NCI-H82 (cell line): ENCODE measurements at regions not wholly inside any gene's neighbourhood (a gene's known extent, or its start where the extent isn't known, plus 50 kb on each side); places are given as distances from the start of the nearest gene placed in this dataset.

ENCODE experiments used
- DNase-seq: peaks from one replicate; lab custom pipeline; 2025; lab: John Stamatoyannopoulos, UW

GRCh38 chr11:29959488-29959887 is 57.3 kb downstream of the KCNA4 start:
- no peak for DNase-seq

DNA sequence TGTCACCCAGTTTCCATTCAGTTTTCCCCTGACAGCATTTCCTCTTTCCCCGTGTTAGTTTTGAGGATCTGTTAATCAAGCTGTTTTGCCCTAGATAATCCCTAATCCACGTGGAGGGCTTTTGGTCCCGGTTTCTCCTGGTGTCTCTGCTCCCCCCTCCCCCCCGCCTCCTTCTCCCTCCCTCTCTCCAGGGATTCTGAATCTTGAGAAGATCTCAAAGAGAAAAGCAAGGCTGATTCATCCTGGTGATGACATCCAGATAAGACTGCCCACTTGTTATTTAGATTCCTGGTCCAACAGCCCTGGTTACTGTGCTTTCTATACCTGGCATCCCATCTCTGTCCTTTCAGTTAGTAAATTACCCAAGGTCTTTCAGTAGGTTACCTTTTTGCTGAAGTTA is 59.4 kb downstream of the KCNA4 start:
- DNase-seq: peak; percentile 90

GRCh38 chr11:29956076-29956556 is 60.7 kb downstream of the KCNA4 start:
- no peak for DNase-seq

DNA sequence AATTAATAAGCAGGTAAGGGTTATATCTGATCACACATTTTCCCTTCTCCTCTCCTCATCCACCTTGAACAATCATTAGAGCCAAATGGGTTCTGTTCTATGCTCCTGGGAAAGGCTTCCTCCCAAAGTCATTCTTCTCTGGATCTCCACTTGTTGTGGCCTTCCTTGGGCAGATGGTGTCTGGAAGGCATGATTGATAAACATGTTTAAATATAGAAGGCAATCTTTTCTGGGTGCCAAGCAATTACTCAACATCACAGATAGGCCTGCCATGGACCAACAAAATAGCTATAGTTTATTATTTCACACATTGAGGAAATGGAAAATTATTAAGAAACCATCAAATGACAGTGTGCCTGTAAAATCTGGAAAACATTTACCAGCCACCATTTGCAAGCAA is 73.5 kb downstream of the KCNA4 start:
- DNase-seq: no peak

DNA sequence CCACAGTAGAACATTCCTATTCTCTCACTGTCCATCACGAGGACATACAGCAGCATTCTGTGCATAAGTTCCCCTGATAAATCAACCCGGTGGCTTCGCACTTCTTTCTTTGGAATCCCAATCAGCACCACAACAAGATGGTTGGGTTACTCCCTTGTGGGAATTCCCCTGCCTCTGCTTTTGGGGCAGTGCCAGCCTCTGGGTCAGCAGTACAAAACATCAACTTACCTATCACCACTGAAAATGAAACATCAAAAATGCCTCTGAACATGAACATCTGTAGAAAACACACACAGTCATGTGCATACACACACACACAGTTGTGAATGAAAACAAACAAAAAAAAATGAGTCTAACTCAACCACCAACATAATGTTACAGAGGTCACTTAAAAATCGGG is 79.3 kb downstream of the KCNA4 start:
- no peak for DNase-seq

- no peak for DNase-seq
Observed at GRCh38 chr11:29934115-29934638, 82.7 kb downstream of the KCNA4 start.

DNA sequence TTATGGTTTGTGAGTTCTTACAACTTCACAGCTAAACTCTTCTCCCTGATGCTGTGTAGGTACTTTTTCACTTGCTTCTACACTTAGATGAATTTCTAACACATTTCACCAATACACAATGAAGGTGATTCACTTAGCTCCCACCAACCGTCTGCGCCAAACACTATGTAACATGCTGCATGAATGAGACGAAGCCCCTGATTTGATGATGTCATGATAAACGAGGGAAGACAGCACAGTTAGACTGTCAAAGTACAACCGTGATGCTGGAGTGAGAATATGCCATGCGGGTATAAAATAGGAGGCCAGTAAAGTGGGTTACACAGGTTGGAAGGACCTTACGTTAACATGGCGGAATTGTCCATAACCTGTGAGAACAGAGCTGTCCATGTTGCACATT is 100.8 kb downstream of the KCNA4 start:
- DNase-seq: no peak

GRCh38 chr11:29914203-29914930 is 102.5 kb downstream of the KCNA4 start:
- DNase-seq: no peak

GRCh38 chr11:29913352-29913751 is 103.5 kb downstream of the KCNA4 start:
- DNase-seq: no peak

DNA sequence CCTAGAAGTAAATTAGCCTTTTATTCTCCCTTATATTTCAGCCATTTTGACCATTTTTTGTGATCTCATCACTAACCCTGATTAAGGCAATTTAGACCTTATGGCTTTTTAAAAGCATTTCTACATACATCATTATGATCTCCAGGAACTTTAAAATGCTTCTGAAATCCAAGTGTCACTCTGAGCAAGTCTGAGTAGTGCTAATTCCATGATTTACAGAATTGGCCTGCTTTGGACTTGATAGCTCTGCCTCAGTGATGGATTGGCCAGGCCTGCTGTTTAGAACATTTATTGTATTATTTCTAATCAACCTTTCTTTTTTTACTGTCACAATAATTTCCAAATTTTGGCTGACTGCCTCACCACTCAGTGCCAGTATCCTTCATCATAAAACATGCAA is 116.4 kb downstream of the KCNA4 start:
- DNase-seq: no peak

- DNase-seq: no peak
Observed at GRCh38 chr11:29879560-29879959, 137.3 kb downstream of the KCNA4 start.

GRCh38 chr11:29876192-29876591 is 140.6 kb downstream of the KCNA4 start:
- no peak for DNase-seq

DNA sequence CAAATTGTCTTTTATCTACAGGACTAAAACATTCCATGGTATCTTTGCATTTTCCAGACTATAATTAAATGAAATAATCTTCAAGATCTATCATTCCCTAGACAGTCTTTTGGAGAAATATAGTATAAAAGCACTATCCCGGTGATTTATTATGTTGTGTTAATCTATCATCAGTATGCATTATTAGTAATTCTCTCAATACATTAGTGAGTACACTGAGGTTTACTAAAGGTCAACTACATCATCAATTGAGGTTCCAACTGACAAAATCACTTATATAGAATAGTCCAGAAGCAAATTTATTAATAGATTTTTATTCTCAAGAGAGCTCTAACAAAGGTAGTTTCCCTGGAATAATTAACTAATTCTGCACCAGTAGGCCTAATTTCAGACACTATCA is 169.6 kb downstream of the KCNA4 start:
- no peak for DNase-seq

GRCh38 chr11:29844701-29845379 is 172.0 kb downstream of the KCNA4 start:
- peak; percentile 2 for DNase-seq

GRCh38 chr11:29844031-29844430 is 172.8 kb downstream of the KCNA4 start:
- no peak for DNase-seq

GRCh38 chr11:29842061-29842460 is 174.8 kb downstream of the KCNA4 start:
- DNase-seq: no peak

DNA sequence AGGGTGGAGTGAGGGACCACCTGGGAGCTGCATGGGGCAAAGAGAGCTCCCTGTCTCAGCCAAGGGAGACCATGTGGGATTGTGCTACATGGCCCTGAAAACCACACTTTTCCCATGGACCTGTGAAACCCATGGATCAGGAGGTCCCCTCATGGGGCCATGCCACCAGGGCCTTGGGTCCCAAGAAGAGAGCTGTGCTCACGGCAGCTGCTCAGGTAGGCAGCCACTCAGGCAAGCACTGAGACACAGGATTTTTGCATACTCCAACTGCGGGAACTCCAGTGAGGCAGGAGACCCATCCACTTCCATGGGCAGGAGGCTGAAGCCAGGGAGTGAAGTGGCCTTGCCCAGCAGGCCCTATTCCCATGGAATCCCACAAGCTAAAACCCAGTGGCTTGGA is 190.0 kb downstream of the KCNA4 start:
- no peak for DNase-seq

DNA sequence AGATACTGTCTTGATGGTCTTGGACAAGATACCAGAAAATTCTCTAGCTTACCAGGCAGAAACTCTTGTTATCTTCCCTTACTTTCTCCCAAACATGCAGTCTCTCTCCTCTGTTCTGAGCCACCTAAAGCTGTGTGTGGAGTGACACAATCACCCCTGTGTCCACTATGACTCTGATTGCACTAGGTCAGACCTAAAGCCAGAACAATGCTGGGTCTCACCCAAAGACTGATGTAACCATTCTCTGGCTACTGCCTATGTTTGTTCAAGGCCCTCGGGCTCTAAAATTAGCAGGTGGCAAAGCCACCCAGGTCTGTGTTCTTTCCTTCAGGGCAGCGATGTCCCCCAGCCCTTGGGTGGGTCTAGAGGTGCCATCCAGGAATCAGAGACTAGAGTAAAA is 200.5 kb downstream of the KCNA4 start:
- DNase-seq: no peak

GRCh38 chr11:29809121-29809520 is 207.7 kb downstream of the KCNA4 start:
- DNase-seq: no peak

DNA sequence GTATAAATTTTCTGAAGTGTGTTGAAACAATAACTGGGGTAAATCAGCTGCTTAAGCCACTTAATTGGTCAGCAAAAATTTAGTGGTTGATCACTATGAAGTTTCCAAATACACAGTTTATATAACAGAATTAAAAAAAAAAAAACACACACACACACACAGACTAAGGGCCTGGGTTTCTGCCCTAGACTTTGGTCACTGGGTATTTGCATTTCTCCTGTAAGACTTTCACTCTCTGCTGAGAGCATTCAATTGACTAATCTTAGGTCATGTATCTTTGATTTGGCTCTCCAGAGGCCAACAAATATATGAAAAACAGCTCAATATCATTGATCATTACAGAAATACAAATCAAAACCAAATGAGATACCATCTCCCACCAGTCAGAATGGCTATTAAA is 214.3 kb downstream of the KCNA4 start:
- DNase-seq: no peak

- DNase-seq: no peak
Observed at GRCh38 chr11:29801561-29801960, 215.3 kb downstream of the KCNA4 start.

- DNase-seq: no peak
Observed at GRCh38 chr11:29786092-29786491, 230.7 kb downstream of the KCNA4 start.

DNA sequence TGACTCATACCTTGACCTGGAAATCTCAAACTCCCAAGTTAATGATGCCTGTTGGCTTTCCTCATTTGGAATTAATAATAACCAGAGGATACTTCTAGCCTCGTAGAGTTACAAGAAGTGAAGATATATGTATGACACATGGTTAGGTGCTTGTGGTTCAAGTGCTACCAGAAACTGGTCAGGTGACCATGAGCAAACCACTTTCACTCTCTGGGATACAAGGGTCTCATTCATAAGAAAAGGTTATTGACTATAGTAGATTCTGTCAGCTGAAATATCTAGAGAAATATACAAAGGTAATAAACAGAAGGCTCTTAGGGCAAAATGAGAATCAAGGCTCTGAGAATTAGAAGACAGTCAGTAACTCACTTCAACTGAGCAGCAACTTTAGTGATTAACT is 233.3 kb downstream of the KCNA4 start:
- DNase-seq: no peak
